HFFc6 (cell line): ENCODE measurements at regions not wholly inside any gene's neighbourhood (a gene's known extent, or its start where the extent isn't known, plus 50 kb on each side); places are given as distances from the start of the nearest gene placed in this dataset.

ENCODE experiments used
- DNase-seq: peaks from one replicate; pipeline ENCODE4 v3.0.0-alpha.2; 2018
- H3K27ac Mint-ChIP-seq: 2 replicates; pipeline ENCODE4 v1.8.0; 2020; ENCODE audit warnings: mild to moderate bottlenecking, mixed read lengths
- H3K27me3 Mint-ChIP-seq: 2 replicates; pipeline ENCODE4 v1.8.0; 2021; ENCODE audit warnings: mild to moderate bottlenecking, moderate library complexity, mixed read lengths; ENCODE audit not compliant: insufficient read depth
- H3K36me3 Mint-ChIP-seq: 2 replicates; pipeline ENCODE4 v1.8.0; 2021; ENCODE audit warnings: low read depth, mixed read lengths
- H3K4me1 Mint-ChIP-seq: 2 replicates; pipeline ENCODE4 v1.8.0; 2020; ENCODE audit warnings: low read depth, mixed read lengths
- H3K4me3 Mint-ChIP-seq: 2 replicates; pipeline ENCODE4 v1.8.0; 2020; ENCODE audit warnings: mild to moderate bottlenecking, moderate library complexity, mixed read lengths
- H3K9me3 Mint-ChIP-seq: 2 replicates; pipeline ENCODE4 v1.8.0; 2020; ENCODE audit warnings: mild to moderate bottlenecking, mixed read lengths
- TF ChIP-seq, protein P1 (sequence below): fragments of 200-600 bp; sonication (generic); IDR thresholded peaks from 2 replicates; pipeline ENCODE4 v1.5.0; 2021; ENCODE audit warnings: antibody characterized with exemption, mild to moderate bottlenecking

DNA sequence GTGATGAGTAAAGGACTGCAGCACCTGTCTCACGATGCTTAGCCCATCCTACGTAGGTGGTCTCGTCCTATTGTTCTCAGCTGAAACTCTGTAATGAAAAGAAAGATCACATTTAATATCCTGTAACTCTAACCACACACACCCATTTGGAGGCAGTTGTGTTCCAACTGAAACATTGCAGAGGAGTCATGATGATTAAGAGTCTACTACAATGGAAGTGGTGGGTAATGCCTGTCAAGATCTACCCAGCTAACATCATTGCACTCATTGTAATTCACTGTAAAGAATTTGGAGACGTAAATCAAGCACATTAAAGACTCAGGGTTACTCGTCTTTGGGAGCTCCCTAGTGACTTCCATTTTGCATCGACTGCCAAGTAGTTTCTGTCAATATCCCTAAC lies 106.0 kb upstream of the PTPN3 start:
- TF ChIP-seq, protein P1, sequence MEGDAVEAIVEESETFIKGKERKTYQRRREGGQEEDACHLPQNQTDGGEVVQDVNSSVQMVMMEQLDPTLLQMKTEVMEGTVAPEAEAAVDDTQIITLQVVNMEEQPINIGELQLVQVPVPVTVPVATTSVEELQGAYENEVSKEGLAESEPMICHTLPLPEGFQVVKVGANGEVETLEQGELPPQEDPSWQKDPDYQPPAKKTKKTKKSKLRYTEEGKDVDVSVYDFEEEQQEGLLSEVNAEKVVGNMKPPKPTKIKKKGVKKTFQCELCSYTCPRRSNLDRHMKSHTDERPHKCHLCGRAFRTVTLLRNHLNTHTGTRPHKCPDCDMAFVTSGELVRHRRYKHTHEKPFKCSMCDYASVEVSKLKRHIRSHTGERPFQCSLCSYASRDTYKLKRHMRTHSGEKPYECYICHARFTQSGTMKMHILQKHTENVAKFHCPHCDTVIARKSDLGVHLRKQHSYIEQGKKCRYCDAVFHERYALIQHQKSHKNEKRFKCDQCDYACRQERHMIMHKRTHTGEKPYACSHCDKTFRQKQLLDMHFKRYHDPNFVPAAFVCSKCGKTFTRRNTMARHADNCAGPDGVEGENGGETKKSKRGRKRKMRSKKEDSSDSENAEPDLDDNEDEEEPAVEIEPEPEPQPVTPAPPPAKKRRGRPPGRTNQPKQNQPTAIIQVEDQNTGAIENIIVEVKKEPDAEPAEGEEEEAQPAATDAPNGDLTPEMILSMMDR = no peak
- Mint-ChIP-seq H3K9me3 (no peaks in the 10 kb centered on the region), H3K36me3 (no peaks in the 10 kb centered on the region), H3K4me1 (peaks cover 6% of the 10 kb centered on the region; the same call in 1 of the 2 replicates), H3K4me3 (no peak overlapping the region), H3K27ac (no peak overlapping the region), H3K27me3 (peaks cover 9% of the 10 kb centered on the region)
- DNase-seq = no peak

DNA sequence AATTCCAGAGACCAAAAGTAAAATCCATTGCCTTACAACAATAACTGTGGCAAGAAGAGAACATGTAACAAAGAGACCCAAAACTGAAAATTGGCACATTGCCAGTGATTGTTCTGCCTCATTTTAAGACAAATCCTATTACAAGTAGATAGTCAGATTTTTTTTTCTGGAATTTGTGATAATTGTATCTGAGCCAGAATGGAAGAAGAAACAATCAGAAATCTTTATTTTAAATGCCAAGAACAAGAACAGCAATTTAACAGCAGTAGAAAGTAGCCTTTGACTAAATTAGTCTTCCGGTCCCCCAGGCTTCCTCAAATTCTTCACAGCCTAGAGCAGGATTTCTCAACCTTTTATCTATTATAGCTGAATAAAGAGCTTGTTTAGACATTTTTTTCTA lies 106.7 kb upstream of the PTPN3 start:
- Mint-ChIP-seq H3K4me3 (no peak overlapping the region), H3K4me1 (peaks cover 6% of the 10 kb centered on the region; the same call in 1 of the 2 replicates), H3K27me3 (peaks cover 9% of the 10 kb centered on the region), H3K27ac (no peak overlapping the region), H3K9me3 (no peaks in the 10 kb centered on the region), H3K36me3 (no peaks in the 10 kb centered on the region)
- no peak for DNase-seq
- TF ChIP-seq, protein P1 = no peak

DNA sequence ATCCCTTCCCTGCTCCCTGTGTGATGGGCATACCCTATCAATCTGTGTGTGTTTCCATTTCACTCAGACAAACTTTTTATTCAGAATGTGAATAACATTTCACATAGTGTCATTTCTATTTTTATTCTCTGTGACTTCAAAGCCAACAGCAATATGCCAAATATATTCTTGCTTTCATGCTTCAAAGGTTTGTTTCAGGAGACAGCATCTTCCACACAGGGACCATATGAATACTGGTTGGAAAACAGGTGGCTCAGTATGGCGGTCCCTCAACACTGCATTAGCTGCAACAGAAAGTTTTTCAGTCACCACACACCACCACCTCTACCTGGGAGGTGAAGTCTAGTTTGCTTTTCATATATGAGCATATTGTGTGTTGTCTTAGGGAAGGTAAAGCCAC lies 111.0 kb upstream of the PTPN3 start:
- no peak for DNase-seq
- Mint-ChIP-seq H3K27ac (no peak overlapping the region), H3K9me3 (no peaks in the 10 kb centered on the region), H3K4me1 (no peaks in the 10 kb centered on the region), H3K4me3 (no peak overlapping the region), H3K27me3 (peaks cover 19% of the 10 kb centered on the region), H3K36me3 (no peaks in the 10 kb centered on the region)
- TF ChIP-seq, protein P1 = no peak

DNA sequence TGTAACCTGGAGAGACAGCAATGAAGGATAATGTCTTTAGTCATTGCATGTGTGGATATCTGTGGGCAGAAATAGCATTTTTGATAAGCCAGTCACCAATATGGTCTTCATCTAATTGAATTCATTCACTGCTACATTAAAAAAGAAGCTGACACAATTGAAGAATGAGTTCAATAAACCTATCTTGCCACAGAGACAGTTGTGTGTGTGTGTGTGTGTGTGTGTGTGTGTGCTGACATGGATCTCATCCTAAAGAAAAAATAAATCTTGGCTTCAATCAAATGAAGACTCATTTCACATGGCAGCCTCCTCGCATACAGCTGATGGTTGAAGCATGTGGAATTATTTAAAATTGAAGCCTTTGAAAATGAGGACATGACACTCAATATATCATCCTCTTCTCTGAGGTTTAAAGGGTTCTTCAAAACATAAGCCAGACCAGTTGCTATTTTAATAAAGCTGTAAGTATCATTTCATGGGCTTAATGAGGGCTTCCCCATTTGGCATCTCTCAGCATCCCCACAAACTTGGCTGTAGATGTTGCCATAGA lies 118.5 kb upstream of the PTPN3 start:
- DNase-seq = no peak
- TF ChIP-seq, protein P1 = no peak

DNA sequence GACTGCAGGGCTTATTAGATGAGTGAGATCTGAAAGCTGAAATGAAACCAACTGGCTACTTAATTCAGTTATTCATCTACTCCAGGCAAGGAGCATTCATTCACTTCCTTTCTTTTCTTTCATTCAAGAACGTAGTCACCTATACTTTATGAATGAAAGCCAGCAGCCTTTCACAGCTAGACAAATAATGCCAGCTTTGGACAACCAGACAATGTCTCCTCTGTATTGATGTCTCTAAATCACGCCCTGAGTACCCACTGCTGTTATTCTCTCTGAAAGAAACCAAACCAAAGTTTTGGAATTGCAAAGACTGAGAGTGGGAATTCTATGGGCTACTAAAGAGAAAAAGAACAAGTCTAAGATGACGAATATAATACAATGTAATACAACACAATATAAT lies 121.2 kb upstream of the PTPN3 start:
- H3K4me1 Mint-ChIP-seq = no peaks in the 10 kb centered on the region
- H3K36me3 Mint-ChIP-seq = no peaks in the 10 kb centered on the region
- no peaks in the 10 kb centered on the region for H3K9me3 Mint-ChIP-seq
- H3K27me3 Mint-ChIP-seq = peaks cover 12% of the 10 kb centered on the region
- no peak overlapping the region for H3K27ac Mint-ChIP-seq
- no peak for DNase-seq
- no peak overlapping the region for H3K4me3 Mint-ChIP-seq
- TF ChIP-seq, protein P1 = no peak

More for the DNA sequence above, 118.5 kb upstream of the PTPN3 start:
- Mint-ChIP-seq H3K27ac (no peak overlapping the region), H3K27me3 (peaks cover 17% of the 10 kb centered on the region), H3K4me1 (no peaks in the 10 kb centered on the region), H3K36me3 (no peaks in the 10 kb centered on the region), H3K9me3 (no peaks in the 10 kb centered on the region), H3K4me3 (no peak overlapping the region)

DNA sequence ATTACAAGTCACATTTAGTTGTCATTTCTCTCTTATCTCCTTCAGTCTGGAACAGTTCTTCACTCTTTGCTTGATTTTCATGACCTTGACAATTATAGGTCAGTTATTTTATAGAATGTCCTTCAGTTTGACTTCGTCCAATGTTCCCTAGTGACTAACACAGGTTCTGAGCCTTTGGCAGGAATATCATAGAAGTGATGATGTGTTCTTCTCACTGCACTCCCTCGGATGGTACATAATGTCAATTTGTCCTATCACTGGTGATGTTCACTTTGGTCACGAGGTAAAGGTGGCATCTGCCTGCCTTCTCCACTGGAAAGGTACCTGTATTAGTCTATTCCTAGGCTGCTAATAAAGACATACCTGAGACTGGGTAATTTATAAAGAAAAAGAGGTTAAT lies 126.0 kb upstream of the PTPN3 start:
- no peak for DNase-seq
- H3K27ac Mint-ChIP-seq = no peak overlapping the region
- TF ChIP-seq, protein P1 = no peak
- no peak overlapping the region for H3K4me3 Mint-ChIP-seq
- peaks cover 3% of the 10 kb centered on the region for H3K27me3 Mint-ChIP-seq
- no peaks in the 10 kb centered on the region for H3K4me1 Mint-ChIP-seq
- H3K36me3 Mint-ChIP-seq = no peaks in the 10 kb centered on the region
- H3K9me3 Mint-ChIP-seq = no peaks in the 10 kb centered on the region
